Small intestine (tissue), 7 donors: ENCODE measurements at regions not wholly inside any gene's neighbourhood (a gene's known extent, or its start where the extent isn't known, plus 50 kb on each side); places are given as distances from the start of the nearest gene placed in this dataset.

Experiments used
- DNase-seq, 2 donors: peaks; one replicate each; pipeline versions ENCODE4 v3.0.0 to v3.0.0-alpha.2; 2013
- FAIRE-seq: peaks from 2 replicates; lab custom pipeline; 2012; peaks lifted over from hg19 to GRCh38; lab: Jason Lieb, UNC
- H3K27ac ChIP-seq, 3 donors: one replicate each; pipeline ENCODE4 v1.5.1; 2013; ENCODE audit warnings: low read length in 2 of 3, mild to moderate bottlenecking in 2 of 3, control low read depth in 1 of 3, inconsistent platforms in 1 of 3, low read depth in 1 of 3, moderate library complexity in 1 of 3
- H3K27me3 ChIP-seq, 3 donors: one replicate each; pipeline ENCODE4 v1.6.1; 2013; ENCODE audit warnings: low read length in 3 of 3, inconsistent platforms in 1 of 3; ENCODE audit not compliant: control insufficient read depth in 3 of 3, insufficient read depth in 3 of 3
- H3K36me3 ChIP-seq, 3 donors: one replicate each; pipeline ENCODE4 v1.6.1; 2013; ENCODE audit warnings: low read length in 3 of 3, inconsistent platforms in 1 of 3, low read depth in 1 of 3, mild to moderate bottlenecking in 1 of 3, moderate library complexity in 1 of 3; ENCODE audit not compliant: control insufficient read depth in 3 of 3, insufficient read depth in 2 of 3
- H3K4me1 ChIP-seq, 3 donors: one replicate each; pipeline ENCODE4 v1.6.1; 2013; ENCODE audit warnings: low read length in 2 of 3, inconsistent platforms in 1 of 3, low read depth in 1 of 3, mild to moderate bottlenecking in 1 of 3, moderate library complexity in 1 of 3; ENCODE audit not compliant: control insufficient read depth in 3 of 3, insufficient read depth in 2 of 3
- H3K4me3 ChIP-seq, 3 donors: one replicate each; pipeline ENCODE4 v1.5.1; 2013; ENCODE audit warnings: low read length in 3 of 3, control low read depth in 1 of 3, inconsistent platforms in 1 of 3, low read depth in 1 of 3, mild to moderate bottlenecking in 1 of 3, moderate library complexity in 1 of 3
- H3K9me3 ChIP-seq, 2 donors: one replicate each; pipeline ENCODE4 v1.6.1; 2013; ENCODE audit warnings: low read depth in 1 of 2, low read length in 1 of 2; ENCODE audit not compliant: control insufficient read depth in 2 of 2, insufficient read depth in 1 of 2
- WGBS, 3 donors: extraction: QIAGEN DNeasy Blood & Tissue Kit; methylation state at CpG; one replicate each; pipeline ENCODE4 v1.1.7; 2013; 5-methylcytosine and 5-hydroxymethylcytosine counted together
- donor health status: healthy with polysubstance abuse.
- donor health status: control.
- donor health status: control.
- donor health status: Bipolar disorder and iron deficiency.
- donor health status: healthy.

GRCh38 chr12:115763376-115763775, 514.1 kb downstream of the MED13L start:
- Histone ChIP-seq H3K4me1 (no peaks in the 10 kb centered on the region), H3K27ac (no peak overlapping the region), H3K36me3 (no peaks in the 10 kb centered on the region), H3K27me3 (peaks cover 0 to 4% (median 0%) of the 10 kb centered on the region in 3 donors), H3K9me3 (peaks cover 0 to 4% of the 10 kb centered on the region in 2 donors), H3K4me3 (no peak overlapping the region)
- 63 to 82% (median 71%) methylated on average over 5 of the region's 5 CpGs for WGBS, 3 donors
- DNase-seq = no peak
- FAIRE-seq = no peak

DNA sequence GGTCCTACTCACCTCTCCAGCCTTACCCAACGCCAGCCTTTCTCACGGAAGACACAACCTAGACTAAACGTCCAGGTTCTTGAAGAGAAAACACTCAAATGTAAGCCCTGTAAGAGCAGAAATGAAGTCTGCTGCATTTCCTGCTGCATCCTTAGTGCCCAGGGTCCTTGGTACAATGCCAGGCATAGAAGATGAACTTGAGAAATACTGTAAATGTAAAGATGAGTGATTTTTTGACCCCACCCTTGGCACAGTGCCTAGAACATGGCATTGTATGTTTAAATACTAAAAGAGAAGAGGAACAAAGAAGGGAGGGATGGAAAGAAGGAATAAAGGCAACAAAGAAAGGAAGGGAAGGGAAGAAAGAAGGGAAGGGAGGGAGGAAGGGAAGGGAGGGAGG, 514.6 kb downstream of the MED13L start:
- H3K9me3 ChIP-seq = peaks cover 0 to 4% of the 10 kb centered on the region in 2 donors
- FAIRE-seq = no peak
- H3K4me3 ChIP-seq = no peak overlapping the region
- H3K27ac ChIP-seq = no peak overlapping the region
- no peaks in the 10 kb centered on the region for H3K36me3 ChIP-seq
- peaks cover 0 to 4% (median 0%) of the 10 kb centered on the region in 3 donors for H3K27me3 ChIP-seq
- DNase-seq = no peak
- 72 to 83% (median 80%) methylated on average over 3 of the region's 3 CpGs for WGBS, 3 donors
- H3K4me1 ChIP-seq = no peaks in the 10 kb centered on the region

GRCh38 chr12:115761784-115762183, 515.7 kb downstream of the MED13L start:
- 77 to 90% (median 82%) methylated on average over 2 of the region's 2 CpGs for WGBS, 3 donors
- FAIRE-seq (no peak), DNase-seq (no peak)
- Histone ChIP-seq H3K27ac (no peak overlapping the region), H3K4me1 (no peaks in the 10 kb centered on the region), H3K9me3 (no peaks in the 10 kb centered on the region), H3K36me3 (no peaks in the 10 kb centered on the region), H3K27me3 (peaks cover 0 to 4% (median 0%) of the 10 kb centered on the region in 3 donors), H3K4me3 (no peak overlapping the region)

DNA sequence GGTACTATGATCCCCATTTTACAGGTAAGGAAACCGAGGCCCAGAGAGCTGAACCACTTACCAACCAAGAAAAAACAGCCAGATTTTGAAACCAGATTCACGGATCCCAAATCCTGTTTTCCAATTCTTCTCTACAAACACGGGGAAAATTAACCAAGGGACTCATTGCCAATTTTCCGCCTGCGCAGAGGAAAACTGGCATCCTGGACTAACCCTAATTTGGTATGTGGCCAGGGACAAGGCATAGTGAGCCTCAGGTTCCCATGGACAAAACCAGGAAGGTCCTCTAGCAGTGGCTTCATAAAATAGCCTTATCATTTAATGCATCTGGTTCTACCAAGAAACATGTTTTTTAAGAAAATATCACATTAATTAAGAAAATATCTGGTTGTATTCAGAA, 517.3 kb downstream of the MED13L start:
- no peak overlapping the region for H3K27ac ChIP-seq
- H3K4me1 ChIP-seq = no peaks in the 10 kb centered on the region
- DNase-seq = no peak
- peaks cover 0 to 4% (median 0%) of the 10 kb centered on the region in 3 donors for H3K27me3 ChIP-seq
- no peak overlapping the region for H3K4me3 ChIP-seq
- H3K9me3 ChIP-seq = no peaks in the 10 kb centered on the region
- H3K36me3 ChIP-seq = no peaks in the 10 kb centered on the region
- 68 to 87% (median 69%) methylated on average over 5 of the region's 5 CpGs for WGBS, 3 donors
- FAIRE-seq = no peak

DNA sequence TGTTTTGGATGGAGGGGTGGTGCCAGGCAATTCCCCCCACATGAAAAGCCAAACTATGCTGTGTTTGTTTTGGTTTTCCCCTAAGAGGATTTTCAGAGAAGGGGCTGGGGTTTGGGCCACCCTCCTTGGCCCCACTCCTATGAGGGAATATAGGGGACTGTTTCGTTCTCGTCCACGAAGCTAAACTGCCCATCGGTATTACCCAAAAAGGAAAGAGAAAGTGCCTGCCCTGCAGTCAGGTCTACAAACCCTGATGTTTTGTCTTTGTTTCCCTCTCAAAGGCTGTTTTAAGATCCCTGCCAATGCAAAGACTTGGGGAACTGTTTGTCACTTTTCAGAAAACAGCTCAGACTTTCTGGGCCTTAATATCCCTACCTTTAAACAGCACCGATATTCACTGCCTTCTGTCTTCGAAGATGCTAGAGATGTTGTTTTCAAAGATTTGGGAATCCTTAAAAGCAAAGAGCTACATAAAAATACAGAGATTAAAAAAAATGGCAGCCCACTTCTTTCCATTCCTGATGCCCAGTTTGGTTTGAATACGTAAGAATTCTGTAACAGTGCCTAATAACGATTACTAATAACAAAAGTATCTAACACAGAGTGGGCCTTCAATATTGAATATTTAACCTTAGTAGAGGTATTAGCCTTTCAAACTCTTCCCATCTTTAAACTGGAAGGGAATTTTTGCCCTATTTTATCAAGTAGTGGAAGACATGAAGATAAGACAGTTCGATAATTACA, 518.4 kb downstream of the MED13L start:
- H3K4me3 ChIP-seq = no peak overlapping the region
- FAIRE-seq (no peak), DNase-seq (no peak)
- no peaks in the 10 kb centered on the region for H3K4me1 ChIP-seq
- H3K27ac ChIP-seq = peak overlapping the region in 1 of 3 donors; percentile 34
- 86 to 91% (median 89%) methylated on average over 9 of the region's 9 CpGs for WGBS, 3 donors
- peaks cover 0 to 4% (median 0%) of the 10 kb centered on the region in 3 donors for H3K27me3 ChIP-seq
- no peaks in the 10 kb centered on the region for H3K36me3 ChIP-seq
- no peaks in the 10 kb centered on the region for H3K9me3 ChIP-seq

DNA sequence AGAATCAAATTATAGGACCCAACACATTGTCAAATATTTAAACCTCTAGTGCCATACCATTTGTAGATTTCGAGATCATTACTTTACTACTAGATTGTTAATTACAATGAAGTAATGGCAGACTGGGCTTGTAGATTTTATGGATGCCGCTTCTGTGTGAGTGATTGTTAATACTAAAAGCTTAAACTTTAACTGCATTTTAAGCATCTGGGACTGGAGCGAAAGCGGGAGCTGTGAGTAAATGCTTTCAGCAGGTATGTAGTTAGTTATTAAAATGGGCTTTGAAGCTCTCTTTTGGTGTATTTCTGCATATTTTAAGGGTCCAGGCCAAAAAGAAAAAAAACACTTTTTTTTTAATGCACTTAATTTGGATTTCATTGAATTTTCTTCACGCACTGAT, 519.3 kb downstream of the MED13L start:
- no peak for DNase-seq
- 82 to 89% (median 86%) methylated on average over 5 of the region's 5 CpGs for WGBS, 3 donors
- Histone ChIP-seq H3K27ac (no peak overlapping the region), H3K36me3 (no peaks in the 10 kb centered on the region), H3K9me3 (no peaks in the 10 kb centered on the region), H3K4me1 (no peaks in the 10 kb centered on the region), H3K27me3 (peaks cover 0 to 4% (median 0%) of the 10 kb centered on the region in 3 donors), H3K4me3 (no peak overlapping the region)
- FAIRE-seq = no peak

- no peak overlapping the region for H3K27ac ChIP-seq
- peaks cover 0 to 3% (median 3%) of the 10 kb centered on the region in 3 donors for H3K4me1 ChIP-seq
- no peaks in the 10 kb centered on the region for H3K27me3 ChIP-seq
- no peak overlapping the region for H3K4me3 ChIP-seq
- FAIRE-seq (no peak), DNase-seq (no peak)
- WGBS, 3 donors = 85 to 88% (median 88%) methylated on average over 8 of the region's 8 CpGs
- H3K9me3 ChIP-seq = no peaks in the 10 kb centered on the region
- H3K36me3 ChIP-seq = no peaks in the 10 kb centered on the region
These were observed 520.7 kb downstream of the MED13L start for GRCh38 chr12:115756804-115757203.

DNA sequence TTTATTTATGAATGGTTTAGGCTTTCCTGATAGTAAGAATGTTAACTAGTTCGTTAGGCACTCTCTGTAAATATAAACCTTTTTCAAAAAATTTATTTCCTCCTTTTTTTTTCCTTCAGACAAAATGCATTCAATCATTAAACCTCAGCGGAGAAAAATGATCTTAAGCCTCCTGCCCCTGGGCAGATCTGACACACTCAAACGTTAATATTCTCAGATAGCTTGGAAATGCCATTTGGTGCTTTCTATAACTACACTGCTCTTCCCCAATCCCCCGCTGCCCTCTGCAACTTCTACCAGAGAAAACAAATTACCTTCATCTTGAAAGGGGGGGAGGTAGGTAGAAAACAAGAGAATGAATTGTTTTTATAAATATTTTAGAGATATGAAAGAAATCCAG, 521.2 kb downstream of the MED13L start:
- H3K27ac ChIP-seq = no peak overlapping the region
- H3K27me3 ChIP-seq = no peaks in the 10 kb centered on the region
- H3K9me3 ChIP-seq = no peaks in the 10 kb centered on the region
- DNase-seq (no peak), FAIRE-seq (no peak)
- 62 to 71% (median 63%) methylated on average over 4 of the region's 4 CpGs for WGBS, 3 donors
- no peak overlapping the region for H3K4me3 ChIP-seq
- peaks cover 0 to 3% (median 3%) of the 10 kb centered on the region in 3 donors for H3K4me1 ChIP-seq
- no peaks in the 10 kb centered on the region for H3K36me3 ChIP-seq

DNA sequence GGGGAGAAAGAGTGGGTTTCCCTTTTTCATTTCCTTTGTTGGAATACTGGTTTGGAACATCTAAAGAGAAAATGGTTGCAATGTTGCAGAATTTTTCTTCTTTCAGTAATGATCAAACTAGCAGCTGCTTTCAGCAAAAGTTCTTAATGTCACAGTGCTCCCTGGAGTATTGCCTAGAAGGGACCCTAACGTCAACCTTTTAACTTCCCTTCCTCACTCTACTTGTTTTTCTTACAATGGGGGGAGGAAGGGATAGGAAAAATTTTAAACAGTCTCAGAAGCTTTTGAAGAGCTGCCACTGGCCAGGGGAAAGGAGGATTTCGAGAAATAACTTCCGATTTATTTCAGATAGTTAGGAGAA, 521.8 kb downstream of the MED13L start:
- H3K4me3 ChIP-seq = no peak overlapping the region
- no peak overlapping the region for H3K27ac ChIP-seq
- H3K36me3 ChIP-seq = no peaks in the 10 kb centered on the region
- H3K27me3 ChIP-seq = no peaks in the 10 kb centered on the region
- FAIRE-seq (no peak), DNase-seq (no peak)
- WGBS, 3 donors = 50 to 75% (median 57%) methylated on average over 3 of the region's 3 CpGs
- peaks cover 0 to 3% (median 3%) of the 10 kb centered on the region in 3 donors for H3K4me1 ChIP-seq
- no peaks in the 10 kb centered on the region for H3K9me3 ChIP-seq
